ENCODE measurements at regions not wholly inside any gene's neighbourhood (a gene's known extent, or its start where the extent isn't known, plus 50 kb on each side); places are given as distances from the start of the nearest gene placed in this dataset.

DNA sequence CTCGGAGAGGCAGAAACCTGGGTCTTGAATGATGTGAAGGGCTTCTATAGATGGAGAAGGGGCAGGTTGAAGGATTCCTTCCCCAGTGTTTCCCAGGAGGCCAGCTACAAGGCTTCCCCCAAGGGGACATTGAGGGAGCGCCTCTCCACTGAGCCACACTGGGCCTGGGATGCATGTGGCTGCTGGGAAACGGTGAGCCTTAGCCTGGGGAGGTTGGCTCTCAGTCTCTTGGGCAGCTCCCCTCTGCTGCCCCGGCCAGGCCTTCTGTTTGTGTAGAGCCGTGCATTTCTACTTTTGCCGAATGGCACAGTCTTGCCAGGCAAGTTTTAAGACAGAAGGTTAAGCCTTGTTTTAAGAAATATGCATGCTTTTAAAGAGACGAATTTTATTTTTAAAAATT, 254.4 kb upstream of the POU3F1 start:
- TF ChIP-seq GABPA (IDR thresholded peaks at IDR 0.05; ENCODE audit: low read depth) = no peak
- TF ChIP-seq, protein P1, sequence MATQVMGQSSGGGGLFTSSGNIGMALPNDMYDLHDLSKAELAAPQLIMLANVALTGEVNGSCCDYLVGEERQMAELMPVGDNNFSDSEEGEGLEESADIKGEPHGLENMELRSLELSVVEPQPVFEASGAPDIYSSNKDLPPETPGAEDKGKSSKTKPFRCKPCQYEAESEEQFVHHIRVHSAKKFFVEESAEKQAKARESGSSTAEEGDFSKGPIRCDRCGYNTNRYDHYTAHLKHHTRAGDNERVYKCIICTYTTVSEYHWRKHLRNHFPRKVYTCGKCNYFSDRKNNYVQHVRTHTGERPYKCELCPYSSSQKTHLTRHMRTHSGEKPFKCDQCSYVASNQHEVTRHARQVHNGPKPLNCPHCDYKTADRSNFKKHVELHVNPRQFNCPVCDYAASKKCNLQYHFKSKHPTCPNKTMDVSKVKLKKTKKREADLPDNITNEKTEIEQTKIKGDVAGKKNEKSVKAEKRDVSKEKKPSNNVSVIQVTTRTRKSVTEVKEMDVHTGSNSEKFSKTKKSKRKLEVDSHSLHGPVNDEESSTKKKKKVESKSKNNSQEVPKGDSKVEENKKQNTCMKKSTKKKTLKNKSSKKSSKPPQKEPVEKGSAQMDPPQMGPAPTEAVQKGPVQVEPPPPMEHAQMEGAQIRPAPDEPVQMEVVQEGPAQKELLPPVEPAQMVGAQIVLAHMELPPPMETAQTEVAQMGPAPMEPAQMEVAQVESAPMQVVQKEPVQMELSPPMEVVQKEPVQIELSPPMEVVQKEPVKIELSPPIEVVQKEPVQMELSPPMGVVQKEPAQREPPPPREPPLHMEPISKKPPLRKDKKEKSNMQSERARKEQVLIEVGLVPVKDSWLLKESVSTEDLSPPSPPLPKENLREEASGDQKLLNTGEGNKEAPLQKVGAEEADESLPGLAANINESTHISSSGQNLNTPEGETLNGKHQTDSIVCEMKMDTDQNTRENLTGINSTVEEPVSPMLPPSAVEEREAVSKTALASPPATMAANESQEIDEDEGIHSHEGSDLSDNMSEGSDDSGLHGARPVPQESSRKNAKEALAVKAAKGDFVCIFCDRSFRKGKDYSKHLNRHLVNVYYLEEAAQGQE (IDR thresholded peaks at IDR 0.05; ENCODE audit: insufficient replicate concordance, low read depth) = no peak
- TF ChIP-seq SPI1 (IDR thresholded peaks at IDR 0.05; ENCODE audit: borderline replicate concordance, low read depth) = no peak
- TF ChIP-seq POLR2AphosphoS5 (IDR thresholded peaks at IDR 0.05; ENCODE audit: low read depth) = no peak
- TF ChIP-seq CTCF (IDR thresholded peaks at IDR 0.05; ENCODE audit: insufficient read depth, low read length) = no peak
- H3K4me3 ChIP-seq (replicated peaks; ENCODE audit: insufficient read depth, low read length) = no peak overlapping the region
- no peak overlapping the region for H3K27ac ChIP-seq (replicated peaks)
- H3K27me3 ChIP-seq (ENCODE audit: insufficient read depth, poor library complexity, severe bottlenecking) = peaks cover 9% of the 10 kb centered on the region
- DNase-seq (ENCODE audit: low read depth in 1 of 2, low spot score in 1 of 2) = no peak

DNA sequence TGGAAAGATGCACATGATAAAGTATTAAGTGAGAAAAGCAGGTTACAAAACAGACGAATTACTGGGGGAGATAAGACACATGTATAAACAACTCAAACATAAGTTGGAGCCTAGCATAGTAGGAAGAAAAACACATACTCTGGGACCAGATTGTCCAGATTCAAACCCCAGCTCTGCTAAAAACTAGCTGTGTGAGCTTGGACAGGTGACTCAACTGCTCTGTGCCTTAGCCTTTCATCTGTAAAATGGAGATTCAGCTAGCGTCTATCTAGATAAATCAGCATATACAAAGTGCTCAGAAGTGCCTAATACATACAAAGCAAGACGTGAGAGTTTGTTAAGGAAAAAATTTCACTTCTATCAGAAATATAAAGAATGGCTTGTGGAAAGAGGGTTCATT, 254.0 kb upstream of the POU3F1 start:
- Histone ChIP-seq H3K27ac (replicated peaks) (no peak overlapping the region), H3K27me3 (ENCODE audit: insufficient read depth, poor library complexity, severe bottlenecking) (peaks cover 9% of the 10 kb centered on the region), H3K4me3 (replicated peaks; ENCODE audit: insufficient read depth, low read length) (no peak overlapping the region)
- TF ChIP-seq GABPA (IDR thresholded peaks at IDR 0.05; ENCODE audit: low read depth) = no peak
- TF ChIP-seq SPI1 (IDR thresholded peaks at IDR 0.05; ENCODE audit: borderline replicate concordance, low read depth) = no peak
- no peak for TF ChIP-seq CTCF (IDR thresholded peaks at IDR 0.05; ENCODE audit: insufficient read depth, low read length)
- no peak for DNase-seq (ENCODE audit: low read depth in 1 of 2, low spot score in 1 of 2)

DNA sequence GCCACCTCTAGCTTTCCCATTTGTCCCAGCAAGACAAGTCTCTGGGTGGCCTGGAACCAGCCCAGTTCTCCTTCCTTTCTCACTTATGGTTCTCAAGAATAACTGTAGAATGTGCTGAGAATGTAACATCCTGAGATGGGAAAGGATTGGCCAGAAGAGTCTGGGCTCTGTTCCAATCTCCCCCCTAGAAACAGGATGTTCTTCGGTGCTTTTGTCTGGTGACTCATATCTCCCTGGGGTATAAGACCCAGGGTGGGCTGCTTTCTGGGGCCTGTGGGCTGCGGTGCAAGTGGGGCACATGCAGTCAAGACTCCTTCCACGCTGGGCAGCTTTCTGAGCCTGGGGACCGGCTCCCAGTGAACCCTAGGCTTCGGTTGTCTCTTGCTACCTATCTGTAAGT, 251.2 kb upstream of the POU3F1 start:
- Histone ChIP-seq H3K27ac (replicated peaks) (no peak overlapping the region), H3K27me3 (ENCODE audit: insufficient read depth, poor library complexity, severe bottlenecking) (peaks cover 5% of the 10 kb centered on the region), H3K4me3 (replicated peaks; ENCODE audit: insufficient read depth, low read length) (no peak overlapping the region)
- TF ChIP-seq GABPA (IDR thresholded peaks at IDR 0.05; ENCODE audit: low read depth) (no peak), SPI1 (IDR thresholded peaks at IDR 0.05; ENCODE audit: borderline replicate concordance, low read depth) (no peak), POLR2AphosphoS5 (IDR thresholded peaks at IDR 0.05; ENCODE audit: low read depth) (no peak), CTCF (IDR thresholded peaks at IDR 0.05; ENCODE audit: insufficient read depth, low read length) (no peak)
- TF ChIP-seq, protein P1 (IDR thresholded peaks at IDR 0.05; ENCODE audit: insufficient replicate concordance, low read depth) = no peak
- DNase-seq (ENCODE audit: low read depth in 1 of 2, low spot score in 1 of 2) = no peak

GRCh38 chr1:38297246-38297645, 250.7 kb upstream of the POU3F1 start:
- TF ChIP-seq CTCF (IDR thresholded peaks at IDR 0.05; ENCODE audit: insufficient read depth, low read length) = no peak
- TF ChIP-seq SPI1 (IDR thresholded peaks at IDR 0.05; ENCODE audit: borderline replicate concordance, low read depth) = no peak
- no peak for TF ChIP-seq GABPA (IDR thresholded peaks at IDR 0.05; ENCODE audit: low read depth)
- TF ChIP-seq POLR2AphosphoS5 (IDR thresholded peaks at IDR 0.05; ENCODE audit: low read depth) = no peak
- TF ChIP-seq, protein P1 (IDR thresholded peaks at IDR 0.05; ENCODE audit: insufficient replicate concordance, low read depth) = no peak
- H3K27me3 ChIP-seq (ENCODE audit: insufficient read depth, poor library complexity, severe bottlenecking) = peaks cover 10% of the 10 kb centered on the region
- no peak for DNase-seq (ENCODE audit: low read depth in 1 of 2, low spot score in 1 of 2)
- H3K27ac ChIP-seq (replicated peaks) = no peak overlapping the region
- no peak overlapping the region for H3K4me3 ChIP-seq (replicated peaks; ENCODE audit: insufficient read depth, low read length)

Measured in HL-60 (cell line).